RWPE2 (cell line): ENCODE measurements at regions not wholly inside any gene's neighbourhood (a gene's known extent, or its start where the extent isn't known, plus 50 kb on each side); places are given as distances from the start of the nearest gene placed in this dataset.

Source experiments
- ATAC-seq: fragments of 200-7000 bp; cut with Tn5 transposase; 3 replicates; pipeline ENCODE4 v1.9.1; 2021; ENCODE audit warnings: low read depth
- DNase-seq: peaks from one replicate; pipeline ENCODE4 v3.0.0-alpha.2; 2020; ENCODE audit warnings: low spot score
- H3K27ac ChIP-seq: fragments of 450-650 bp; 2 replicates; pipeline ENCODE4 v1.5.1; 2017; ENCODE audit warnings: mild to moderate bottlenecking; ENCODE audit not compliant: poor library complexity, severe bottlenecking
- H3K27me3 ChIP-seq: fragments of 250-450 bp; sonication (Bioruptor Pico); 2 replicates; pipeline ENCODE4 v1.5.1; 2021; ENCODE audit warnings: mild to moderate bottlenecking, moderate library complexity; ENCODE audit not compliant: insufficient read depth, poor library complexity, severe bottlenecking
- H3K36me3 ChIP-seq: fragments of 250-450 bp; sonication (Bioruptor Pico); 2 replicates; pipeline ENCODE4 v1.5.1; 2020; ENCODE audit warnings: low read depth, mild to moderate bottlenecking, moderate library complexity
- H3K4me1 ChIP-seq: fragments of 250-450 bp; sonication (Bioruptor Pico); 2 replicates; pipeline ENCODE4 v1.5.1; 2021; ENCODE audit warnings: mild to moderate bottlenecking, moderate library complexity; ENCODE audit not compliant: insufficient read depth, poor library complexity, severe bottlenecking
- H3K4me3 ChIP-seq: fragments of 250-450 bp; sonication (Bioruptor Pico); 2 replicates; pipeline ENCODE4 v1.5.1; 2021; ENCODE audit warnings: mild to moderate bottlenecking, moderate library complexity; ENCODE audit not compliant: severe bottlenecking
- H3K9me3 ChIP-seq: fragments of 250-450 bp; sonication (Bioruptor Pico); 2 replicates; pipeline ENCODE4 v1.5.1; 2021; ENCODE audit warnings: mild to moderate bottlenecking, moderate library complexity; ENCODE audit not compliant: severe bottlenecking
- CTCF ChIP-seq: fragments of 450-650 bp; IDR thresholded peaks from one replicate; pipeline ENCODE4 v1.5.1; 2017; ENCODE audit warnings: mild to moderate bottlenecking, moderate library complexity; ENCODE audit not compliant: poor library complexity, severe bottlenecking

GRCh38 chr22:44618400-44618799, 83.6 kb upstream of the PRR5 start:
- ATAC-seq = no peak
- Histone ChIP-seq H3K36me3 (no peaks in the 10 kb centered on the region), H3K27me3 (peaks cover 2% of the 10 kb centered on the region), H3K9me3 (no peaks in the 10 kb centered on the region), H3K27ac (no peak overlapping the region), H3K4me1 (no peaks in the 10 kb centered on the region), H3K4me3 (no peak overlapping the region)
- TF ChIP-seq CTCF = no peak
- DNase-seq = no peak

- Histone ChIP-seq H3K27me3 (no peaks in the 10 kb centered on the region), H3K4me1 (no peaks in the 10 kb centered on the region), H3K36me3 (no peaks in the 10 kb centered on the region), H3K9me3 (no peaks in the 10 kb centered on the region), H3K27ac (no peak overlapping the region), H3K4me3 (no peak overlapping the region)
- DNase-seq = no peak
- TF ChIP-seq CTCF = no peak
- no peak for ATAC-seq
Measured at GRCh38 chr22:44617828-44618227, 84.2 kb upstream of the PRR5 start.

GRCh38 chr22:44616882-44617655, 84.9 kb upstream of the PRR5 start:
- H3K4me3 ChIP-seq = no peak overlapping the region
- H3K27ac ChIP-seq = no peak overlapping the region
- peaks cover 5% of the 10 kb centered on the region for H3K9me3 ChIP-seq
- no peaks in the 10 kb centered on the region for H3K36me3 ChIP-seq
- no peaks in the 10 kb centered on the region for H3K4me1 ChIP-seq
- ATAC-seq (peak; percentile 54; the same call in 2 of the 3 replicates), DNase-seq (no peak)
- H3K27me3 ChIP-seq = no peaks in the 10 kb centered on the region
- TF ChIP-seq CTCF = no peak

GRCh38 chr22:44616461-44616860, 85.5 kb upstream of the PRR5 start:
- DNase-seq (no peak), ATAC-seq (no peak)
- H3K27ac ChIP-seq = no peak overlapping the region
- no peaks in the 10 kb centered on the region for H3K4me1 ChIP-seq
- no peaks in the 10 kb centered on the region for H3K27me3 ChIP-seq
- no peaks in the 10 kb centered on the region for H3K36me3 ChIP-seq
- no peak overlapping the region for H3K4me3 ChIP-seq
- H3K9me3 ChIP-seq = peaks cover 7% of the 10 kb centered on the region
- no peak for TF ChIP-seq CTCF

GRCh38 chr22:44615602-44616180, 86.3 kb upstream of the PRR5 start:
- ATAC-seq (no peak), DNase-seq (no peak)
- H3K9me3 ChIP-seq = peaks cover 12% of the 10 kb centered on the region
- no peaks in the 10 kb centered on the region for H3K4me1 ChIP-seq
- TF ChIP-seq CTCF = no peak
- H3K36me3 ChIP-seq = no peaks in the 10 kb centered on the region
- H3K4me3 ChIP-seq = no peak overlapping the region
- H3K27ac ChIP-seq = no peak overlapping the region
- no peaks in the 10 kb centered on the region for H3K27me3 ChIP-seq
